ENCODE measurements at regions not wholly inside any gene's neighbourhood (a gene's known extent, or its start where the extent isn't known, plus 50 kb on each side); places are given as distances from the start of the nearest gene placed in this dataset.

- DNase-seq (ENCODE audit: low read depth) = peak; percentile 26
Observed at GRCh38 chr6:155523821-155524651, 68.4 kb upstream of the NOX3 start.

GRCh38 chr6:155521719-155522118 is 66.1 kb upstream of the NOX3 start:
- no peak for DNase-seq (ENCODE audit: low read depth)

- no peak for DNase-seq (ENCODE audit: low read depth)
Observed at GRCh38 chr6:155520078-155520477, 64.4 kb upstream of the NOX3 start.

GRCh38 chr6:155519176-155519738 is 63.6 kb upstream of the NOX3 start:
- DNase-seq (ENCODE audit: low read depth) = no peak

GRCh38 chr6:155517294-155517693 is 61.7 kb upstream of the NOX3 start:
- DNase-seq (ENCODE audit: low read depth) = no peak

GRCh38 chr6:155510879-155511278 is 55.2 kb upstream of the NOX3 start:
- DNase-seq (ENCODE audit: low read depth) = no peak

- DNase-seq (ENCODE audit: low read depth) = no peak
Observed at GRCh38 chr6:155509743-155510475, 54.3 kb upstream of the NOX3 start.

GRCh38 chr6:155505608-155505989 is 50.0 kb upstream of the NOX3 start:
- DNase-seq (ENCODE audit: low read depth) = no peak

Measured in non-pigmented ciliary epithelial cell (primary cell).